Osteocyte (in vitro differentiated cells): ENCODE measurements at regions not wholly inside any gene's neighbourhood (a gene's known extent, or its start where the extent isn't known, plus 50 kb on each side); places are given as distances from the start of the nearest gene placed in this dataset.

Source experiments
- DNase-seq: peaks from one replicate; pipeline ENCODE4 v3.0.0; 2021; ENCODE audit warnings: mixed read lengths; ENCODE audit not compliant: unreplicated experiment; ENCODE audit errors: extremely low spot score
- H3K27ac Mint-ChIP-seq: one replicate; pipeline ENCODE4 v1.8.0; 2021; ENCODE audit warnings: mild to moderate bottlenecking, mixed read lengths; ENCODE audit not compliant: unreplicated experiment
- H3K27me3 Mint-ChIP-seq: one replicate; pipeline ENCODE4 v1.8.0; 2021; ENCODE audit warnings: mixed read lengths; ENCODE audit not compliant: unreplicated experiment
- H3K36me3 Mint-ChIP-seq: one replicate; pipeline ENCODE4 v1.8.0; 2021; ENCODE audit warnings: mixed read lengths; ENCODE audit not compliant: unreplicated experiment
- H3K4me1 Mint-ChIP-seq: one replicate; pipeline ENCODE4 v1.8.0; 2021; ENCODE audit warnings: mixed read lengths; ENCODE audit not compliant: unreplicated experiment
- H3K4me3 Mint-ChIP-seq: one replicate; pipeline ENCODE4 v1.8.0; 2021; ENCODE audit warnings: mild to moderate bottlenecking, moderate library complexity, mixed read lengths; ENCODE audit not compliant: unreplicated experiment
- H3K9me3 Mint-ChIP-seq: one replicate; pipeline ENCODE4 v1.8.0; 2021; ENCODE audit warnings: mixed read lengths; ENCODE audit not compliant: unreplicated experiment
- TF ChIP-seq, protein P1 (sequence below): fragments of 200-600 bp; sonication (generic); IDR thresholded peaks from 2 replicates; pipeline ENCODE4 v1.5.0; 2021; ENCODE audit warnings: antibody characterized with exemption, mild to moderate bottlenecking, moderate library complexity

DNA sequence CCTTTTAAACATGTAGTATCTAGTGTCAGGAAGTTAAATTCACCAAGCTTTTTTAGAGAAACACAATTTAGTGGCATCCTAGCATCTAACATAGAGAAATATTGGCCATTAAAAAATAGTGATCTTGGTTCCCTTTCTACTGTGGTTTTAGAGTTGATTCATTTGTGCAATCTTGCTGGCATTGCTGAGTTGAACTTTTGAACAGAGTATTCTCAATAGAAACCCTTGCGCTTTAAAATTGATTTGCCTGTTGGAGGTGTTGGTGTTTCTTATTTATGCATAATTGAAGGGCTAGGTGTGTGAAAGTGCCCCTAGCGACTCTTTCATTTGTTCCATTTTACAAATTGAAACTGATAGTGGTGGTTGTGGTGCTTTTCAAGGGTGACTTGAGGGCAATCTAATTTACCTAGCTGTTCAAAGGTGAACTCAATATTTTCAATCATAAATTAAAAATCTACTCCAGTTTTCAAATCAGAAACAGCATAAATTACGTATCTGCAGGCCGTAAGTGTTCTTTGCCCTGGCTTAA lies 73.0 kb upstream of the MPDZ start:
- Mint-ChIP-seq H3K4me1 (peaks cover 2% of the 10 kb centered on the region), H3K9me3 (no peaks in the 10 kb centered on the region), H3K27me3 (no peaks in the 10 kb centered on the region), H3K36me3 (no peaks in the 10 kb centered on the region), H3K27ac (no peak overlapping the region), H3K4me3 (no peak overlapping the region)
- no peak for DNase-seq
- TF ChIP-seq, protein P1, sequence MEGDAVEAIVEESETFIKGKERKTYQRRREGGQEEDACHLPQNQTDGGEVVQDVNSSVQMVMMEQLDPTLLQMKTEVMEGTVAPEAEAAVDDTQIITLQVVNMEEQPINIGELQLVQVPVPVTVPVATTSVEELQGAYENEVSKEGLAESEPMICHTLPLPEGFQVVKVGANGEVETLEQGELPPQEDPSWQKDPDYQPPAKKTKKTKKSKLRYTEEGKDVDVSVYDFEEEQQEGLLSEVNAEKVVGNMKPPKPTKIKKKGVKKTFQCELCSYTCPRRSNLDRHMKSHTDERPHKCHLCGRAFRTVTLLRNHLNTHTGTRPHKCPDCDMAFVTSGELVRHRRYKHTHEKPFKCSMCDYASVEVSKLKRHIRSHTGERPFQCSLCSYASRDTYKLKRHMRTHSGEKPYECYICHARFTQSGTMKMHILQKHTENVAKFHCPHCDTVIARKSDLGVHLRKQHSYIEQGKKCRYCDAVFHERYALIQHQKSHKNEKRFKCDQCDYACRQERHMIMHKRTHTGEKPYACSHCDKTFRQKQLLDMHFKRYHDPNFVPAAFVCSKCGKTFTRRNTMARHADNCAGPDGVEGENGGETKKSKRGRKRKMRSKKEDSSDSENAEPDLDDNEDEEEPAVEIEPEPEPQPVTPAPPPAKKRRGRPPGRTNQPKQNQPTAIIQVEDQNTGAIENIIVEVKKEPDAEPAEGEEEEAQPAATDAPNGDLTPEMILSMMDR, result no peak

DNA sequence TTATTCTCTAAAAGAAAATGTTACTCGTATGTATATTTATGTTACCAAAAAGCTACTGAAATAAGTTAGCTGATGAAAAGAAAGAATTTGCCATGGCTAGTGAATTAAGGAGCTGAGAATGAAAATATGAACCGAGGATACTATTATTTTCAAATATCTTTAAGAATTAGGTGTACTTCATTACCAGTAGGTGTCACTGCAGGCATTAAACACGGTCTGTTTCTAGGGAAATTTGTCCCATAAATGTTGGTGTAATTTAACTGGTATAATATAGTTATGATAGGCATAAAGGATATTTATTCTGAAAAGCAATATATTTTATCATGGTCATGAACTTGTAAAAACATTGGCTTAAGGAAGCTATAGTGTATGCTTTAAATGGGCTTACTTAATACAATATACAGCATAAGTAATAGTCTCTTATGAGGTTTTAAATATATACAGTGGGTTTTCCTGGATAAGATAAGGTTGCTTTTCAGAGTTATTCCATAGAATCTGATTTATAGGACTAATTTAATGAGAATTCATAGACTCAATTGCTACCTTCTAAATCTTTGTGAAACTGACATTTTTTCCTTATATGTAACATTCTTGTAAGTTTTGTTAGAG lies 72.4 kb upstream of the MPDZ start:
- no peak overlapping the region for H3K27ac Mint-ChIP-seq
- no peaks in the 10 kb centered on the region for H3K4me1 Mint-ChIP-seq
- TF ChIP-seq, protein P1, result peak; percentile 75
- H3K9me3 Mint-ChIP-seq, result no peaks in the 10 kb centered on the region
- H3K4me3 Mint-ChIP-seq, result no peak overlapping the region
- H3K36me3 Mint-ChIP-seq, result no peaks in the 10 kb centered on the region
- no peaks in the 10 kb centered on the region for H3K27me3 Mint-ChIP-seq
- no peak for DNase-seq

DNA sequence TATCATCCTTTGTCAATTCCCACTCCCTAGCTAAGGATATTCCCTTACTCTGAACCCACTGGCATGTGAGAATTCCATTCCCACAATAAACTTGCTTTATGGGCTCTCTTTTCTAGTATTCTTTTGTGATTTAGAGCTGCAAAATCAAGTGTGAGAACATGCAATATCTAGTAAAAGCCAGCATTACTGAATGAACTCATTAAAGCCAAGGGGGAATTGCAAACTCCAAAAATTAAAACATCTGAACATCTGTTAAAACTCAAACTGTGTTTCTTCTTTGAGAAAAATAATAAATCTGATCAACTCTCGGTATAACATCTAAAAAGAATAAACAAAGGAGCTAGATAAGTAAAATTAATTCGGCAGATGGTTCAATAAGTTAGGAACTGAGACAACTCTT lies 53.1 kb upstream of the MPDZ start:
- Mint-ChIP-seq H3K4me1 (no peaks in the 10 kb centered on the region), H3K27ac (no peak overlapping the region), H3K36me3 (no peaks in the 10 kb centered on the region), H3K9me3 (no peaks in the 10 kb centered on the region), H3K27me3 (no peaks in the 10 kb centered on the region), H3K4me3 (no peak overlapping the region)
- no peak for DNase-seq
- TF ChIP-seq, protein P1, result no peak

- no peak overlapping the region for H3K4me3 Mint-ChIP-seq
- DNase-seq, result no peak
- TF ChIP-seq, protein P1, result no peak
- no peaks in the 10 kb centered on the region for H3K27me3 Mint-ChIP-seq
- no peaks in the 10 kb centered on the region for H3K4me1 Mint-ChIP-seq
- H3K9me3 Mint-ChIP-seq, result no peaks in the 10 kb centered on the region
- H3K36me3 Mint-ChIP-seq, result no peaks in the 10 kb centered on the region
- no peak overlapping the region for H3K27ac Mint-ChIP-seq
Observed at GRCh38 chr9:13331320-13331719, 51.8 kb upstream of the MPDZ start.

GRCh38 chr9:13330396-13331004 lies 51.0 kb upstream of the MPDZ start:
- H3K36me3 Mint-ChIP-seq, result no peaks in the 10 kb centered on the region
- H3K4me3 Mint-ChIP-seq, result no peak overlapping the region
- no peak for DNase-seq
- no peak overlapping the region for H3K27ac Mint-ChIP-seq
- no peaks in the 10 kb centered on the region for H3K9me3 Mint-ChIP-seq
- no peaks in the 10 kb centered on the region for H3K4me1 Mint-ChIP-seq
- TF ChIP-seq, protein P1, result no peak
- H3K27me3 Mint-ChIP-seq, result no peaks in the 10 kb centered on the region
